GM18511 (cell line): ENCODE measurements at regions not wholly inside any gene's neighbourhood (a gene's known extent, or its start where the extent isn't known, plus 50 kb on each side); places are given as distances from the start of the nearest gene placed in this dataset.

ENCODE experiments used
- ATAC-seq: cut with Tn5 transposase; IDR thresholded peaks from one replicate; pipeline ENCODE4 v1.9.1; 2021; ENCODE audit warnings: mild to moderate bottlenecking, moderate library complexity; ENCODE audit not compliant: unreplicated experiment

DNA sequence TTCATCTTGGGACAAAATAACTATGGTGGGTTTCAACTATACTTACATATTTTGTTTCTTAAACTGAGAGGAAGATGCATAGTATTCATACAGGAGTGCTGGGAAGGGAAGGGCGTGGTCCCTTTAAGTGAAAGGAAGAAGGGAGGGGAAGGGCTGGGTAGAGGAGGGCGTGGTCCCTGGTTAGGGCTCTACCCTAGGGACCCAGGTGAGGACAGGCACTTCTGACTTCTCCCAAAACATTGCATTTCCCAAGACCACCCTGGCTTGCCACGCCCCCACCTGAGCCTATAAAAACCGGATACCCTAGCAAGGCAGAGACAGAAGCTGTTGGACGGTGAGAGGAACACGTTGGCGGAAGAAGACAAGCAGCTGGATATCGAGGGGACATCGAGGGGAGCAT, 157.6 kb upstream of the PLXNA4 start:
- ATAC-seq, result no peak

DNA sequence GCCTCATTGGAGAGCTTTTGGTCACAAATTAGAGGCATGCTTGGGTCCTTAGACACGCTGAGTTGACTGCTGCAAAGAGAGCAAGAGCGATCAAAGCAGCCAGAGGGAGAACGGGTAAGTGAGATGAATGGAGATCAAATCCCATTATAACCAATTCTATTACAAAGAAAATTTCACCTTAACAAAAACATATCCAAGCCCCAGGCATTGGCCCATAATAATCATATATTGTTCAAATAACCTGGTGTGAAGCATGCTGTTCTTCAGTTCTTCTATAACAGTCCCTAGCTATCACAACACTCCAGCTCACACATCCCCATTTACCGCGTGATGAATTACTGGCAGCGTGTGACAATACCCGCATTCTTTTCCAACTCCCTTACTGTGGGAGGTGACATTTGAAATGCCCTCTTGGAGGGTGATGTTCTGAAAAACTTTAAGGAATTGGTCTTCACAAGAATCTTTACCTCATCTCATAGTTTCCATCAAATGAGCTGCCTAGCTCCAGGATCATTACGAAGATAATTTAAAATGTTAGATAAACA, 156.1 kb upstream of the PLXNA4 start:
- ATAC-seq, result no peak

GRCh38 chr7:132730105-132730504, 153.8 kb upstream of the PLXNA4 start:
- no peak for ATAC-seq

- ATAC-seq, result no peak
Observed at GRCh38 chr7:132723506-132724081, 147.3 kb upstream of the PLXNA4 start.

- ATAC-seq, result no peak
Observed at GRCh38 chr7:132720835-132721234, 144.6 kb upstream of the PLXNA4 start.

DNA sequence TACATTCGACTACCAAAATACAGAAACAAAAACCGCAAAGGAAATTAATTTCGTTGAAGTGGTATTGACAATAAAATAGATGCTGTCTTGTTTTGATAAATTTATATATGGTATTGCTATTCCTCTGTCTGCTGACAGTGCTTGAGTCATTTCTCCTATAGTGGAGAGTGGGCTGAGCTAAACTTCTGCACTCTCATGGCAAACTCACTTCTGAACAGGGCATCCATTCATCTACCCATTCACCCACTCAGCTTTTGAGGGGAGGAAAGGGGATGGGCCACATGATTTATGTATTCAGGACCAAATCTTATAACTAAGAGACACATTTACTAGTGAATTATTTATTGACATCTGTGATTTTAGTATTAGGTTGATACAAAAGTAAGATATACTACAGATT, 137.6 kb upstream of the PLXNA4 start:
- ATAC-seq, result no peak

GRCh38 chr7:132709971-132710567, 133.8 kb upstream of the PLXNA4 start:
- ATAC-seq, result no peak

GRCh38 chr7:132708470-132708869, 132.2 kb upstream of the PLXNA4 start:
- ATAC-seq, result no peak

GRCh38 chr7:132705146-132705545, 128.9 kb upstream of the PLXNA4 start:
- no peak for ATAC-seq

GRCh38 chr7:132703742-132704141, 127.5 kb upstream of the PLXNA4 start:
- no peak for ATAC-seq

GRCh38 chr7:132697003-132697402, 120.7 kb upstream of the PLXNA4 start:
- ATAC-seq, result no peak

DNA sequence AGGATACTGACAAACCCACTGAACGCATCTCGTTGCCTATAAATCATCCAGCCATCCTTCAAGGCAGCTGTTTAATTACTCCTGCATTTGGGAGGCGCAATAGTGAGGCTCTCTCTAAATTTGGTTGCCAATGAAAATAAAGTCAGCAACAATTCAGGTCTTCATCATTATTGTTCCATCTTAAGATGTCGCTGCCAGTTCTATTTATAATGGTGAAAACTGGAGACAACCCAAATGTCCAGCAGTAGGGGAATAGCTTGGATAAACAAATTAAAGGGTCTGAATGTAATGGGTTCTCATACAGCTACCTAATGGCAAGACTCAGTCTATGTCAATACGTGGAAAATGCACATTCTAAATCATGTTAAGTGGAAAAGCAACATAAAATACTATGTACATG, 120.1 kb upstream of the PLXNA4 start:
- no peak for ATAC-seq

GRCh38 chr7:132691201-132691600, 114.9 kb upstream of the PLXNA4 start:
- ATAC-seq, result no peak

- ATAC-seq, result no peak
Observed at GRCh38 chr7:132690174-132690573, 113.9 kb upstream of the PLXNA4 start.

DNA sequence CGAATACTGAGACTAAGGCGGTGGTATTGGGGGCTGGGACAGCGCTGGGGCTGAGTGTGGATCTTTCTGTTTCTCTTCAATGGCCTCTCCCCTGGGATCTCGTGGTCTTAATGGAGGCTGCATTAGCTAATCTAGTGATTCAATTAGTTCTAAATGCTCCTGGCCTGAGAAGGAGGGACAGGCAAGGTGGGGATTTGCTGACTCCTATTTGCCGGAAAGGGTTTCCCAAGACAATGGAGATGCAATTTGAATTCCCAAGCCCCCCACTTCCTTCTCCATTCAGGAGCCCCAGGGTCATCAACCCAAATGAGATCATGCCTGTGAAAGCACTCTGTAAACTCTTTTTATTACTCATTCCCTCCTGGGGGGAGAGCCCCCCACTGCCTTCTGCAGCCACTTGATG, 111.7 kb upstream of the PLXNA4 start:
- ATAC-seq, result no peak

GRCh38 chr7:132687016-132687415, 110.7 kb upstream of the PLXNA4 start:
- ATAC-seq, result no peak

DNA sequence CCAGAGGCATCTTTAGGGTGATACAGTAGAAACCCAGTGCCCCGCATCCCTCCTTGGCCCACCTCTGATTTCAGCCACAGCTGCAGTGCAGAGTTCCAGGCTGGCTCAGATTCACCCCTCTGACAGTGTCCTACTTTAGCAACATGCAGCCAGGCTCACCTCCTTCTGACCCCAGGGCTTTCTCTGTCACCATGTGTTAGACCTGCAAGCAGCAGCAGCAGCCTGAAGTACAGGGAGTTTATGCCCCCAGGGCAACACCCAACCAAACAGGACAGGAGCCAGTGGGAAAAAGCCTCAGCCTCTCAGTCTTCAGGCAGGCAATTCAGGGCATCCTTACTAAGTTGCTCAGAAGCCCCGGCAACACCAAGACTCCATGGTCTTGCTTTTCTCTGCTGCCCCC, 109.0 kb upstream of the PLXNA4 start:
- no peak for ATAC-seq

DNA sequence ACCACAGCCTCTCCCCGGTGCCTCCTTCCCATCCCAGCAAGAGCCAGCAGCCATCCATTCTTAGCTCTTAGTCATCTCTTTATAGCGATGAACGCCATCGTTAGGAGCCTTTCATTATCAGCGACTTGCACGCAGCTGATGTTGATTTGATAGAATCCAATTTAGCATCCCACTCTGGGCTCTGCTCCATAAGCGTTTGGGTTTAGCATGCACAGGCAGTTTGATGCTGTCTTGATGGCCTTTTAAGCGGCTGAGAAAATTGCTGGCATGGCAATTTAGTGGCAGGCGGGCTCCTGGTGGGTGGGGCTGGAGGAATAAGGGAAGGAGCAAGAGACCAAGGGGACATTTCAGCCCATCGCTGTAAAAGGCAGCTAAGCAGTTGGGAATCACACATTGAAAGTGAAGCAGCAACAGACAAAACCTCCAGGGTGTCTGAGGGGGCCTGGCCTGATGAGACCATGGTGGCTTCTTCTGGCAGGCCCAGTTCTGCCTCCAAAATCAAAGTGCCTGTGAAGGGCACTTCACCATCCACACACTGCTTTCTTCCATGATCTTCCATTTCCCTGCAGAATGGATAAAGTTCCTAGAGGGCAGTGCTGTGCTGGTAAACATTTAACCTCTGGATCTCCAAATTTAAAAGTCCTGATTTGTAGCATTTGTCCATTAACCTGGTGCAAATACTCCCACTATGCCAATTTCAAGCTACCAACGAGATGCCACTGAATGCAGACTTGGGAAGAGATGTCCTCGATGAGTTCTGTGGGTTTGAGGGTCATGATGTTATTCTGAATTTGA, 107.8 kb upstream of the PLXNA4 start:
- ATAC-seq, result no peak

DNA sequence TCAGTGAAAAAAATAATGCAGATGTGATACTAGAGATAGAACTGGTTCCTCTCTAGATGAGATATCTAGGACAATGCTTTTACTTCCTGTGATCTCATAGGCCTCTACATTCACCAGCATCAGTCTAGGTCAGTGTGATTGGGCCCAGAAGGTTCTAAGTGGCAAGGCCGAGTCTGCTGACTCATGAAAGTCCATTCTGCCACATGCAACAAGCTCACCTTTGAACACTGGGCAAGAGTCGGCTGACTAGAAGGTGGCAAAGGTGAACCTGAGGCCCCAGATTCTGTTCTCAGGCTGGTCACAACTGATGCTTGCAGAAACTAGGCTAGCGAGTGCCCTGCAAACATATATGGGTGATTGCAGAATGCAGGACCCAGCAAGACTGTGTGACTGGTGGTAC, 105.7 kb upstream of the PLXNA4 start:
- no peak for ATAC-seq

DNA sequence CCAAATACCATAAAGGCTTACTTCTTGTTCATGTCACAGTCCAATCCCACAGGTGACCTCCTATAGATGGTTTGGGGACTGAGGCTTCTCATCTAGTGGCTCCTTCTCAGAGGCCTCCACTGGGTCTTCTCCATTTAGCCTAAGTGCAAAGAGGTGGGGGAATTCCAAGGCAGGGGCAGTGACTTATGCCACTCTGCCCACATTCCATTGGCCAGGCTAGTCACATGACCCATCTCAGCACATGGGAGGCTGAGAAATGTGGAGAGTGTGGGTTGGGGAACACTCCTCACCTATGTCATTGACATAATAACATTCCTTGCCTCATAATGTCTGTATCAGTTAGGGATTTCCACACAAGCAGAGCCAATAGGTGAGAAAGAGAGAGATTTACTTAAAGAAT, 104.3 kb upstream of the PLXNA4 start:
- ATAC-seq, result no peak

DNA sequence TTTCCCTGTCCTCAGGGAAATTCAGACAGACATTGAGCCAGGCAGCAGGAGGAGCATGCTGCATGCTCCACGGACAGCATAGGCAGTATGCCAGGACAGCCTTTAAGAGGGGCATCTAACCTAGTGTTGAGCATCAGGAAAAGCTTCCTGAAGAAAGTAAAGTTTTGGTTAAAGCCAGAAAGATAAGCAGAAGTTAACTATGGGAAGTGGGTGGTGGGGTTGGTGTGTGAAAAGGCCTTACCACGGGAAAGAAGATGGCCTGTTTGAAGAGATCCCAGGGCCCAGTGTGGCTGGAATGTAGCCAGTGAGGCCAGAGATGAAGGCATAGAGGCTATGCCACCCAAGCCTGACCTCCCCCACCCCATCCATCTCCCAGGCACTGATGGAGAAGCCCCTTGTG, 102.4 kb upstream of the PLXNA4 start:
- no peak for ATAC-seq

- no peak for ATAC-seq
Observed at GRCh38 chr7:132677918-132678317, 101.6 kb upstream of the PLXNA4 start.
